Spleen (tissue), 11 donors: ENCODE measurements at regions not wholly inside any gene's neighbourhood (a gene's known extent, or its start where the extent isn't known, plus 50 kb on each side); places are given as distances from the start of the nearest gene placed in this dataset.

Source experiments
- DNase-seq: peaks from one replicate; pipeline ENCODE4 v3.0.0-alpha.2; 2020
- H3K27ac ChIP-seq, 8 donors: fragments of 200-600 bp; sonication (generic) in 7 of 8; 1 replicate in 4 of 8; 2 replicates in 4 of 8; pipeline versions ENCODE4 v1.5.0 to v1.8.0; 2016 to 2021; ENCODE audit warnings: inconsistent platforms in 4 of 8, mild to moderate bottlenecking in 4 of 8, moderate library complexity in 1 of 8
- H3K27me3 ChIP-seq, 7 donors: fragments of 200-600 bp; sonication (generic) in 6 of 7; replicated peaks in 1 of 7; 1 replicate in 4 of 7; 2 replicates in 3 of 7; pipeline versions ENCODE4 v1.5.0 to v1.8.0; 2016 to 2021; ENCODE audit warnings: inconsistent platforms in 3 of 7, mild to moderate bottlenecking in 1 of 7
- H3K36me3 ChIP-seq, 6 donors: fragments of 200-600 bp; sonication (generic) in 5 of 6; 1 replicate in 4 of 6; 2 replicates in 2 of 6; pipeline versions ENCODE4 v1.5.0 to v1.8.0; 2016 to 2021; ENCODE audit warnings: inconsistent platforms in 2 of 6
- H3K4me1 ChIP-seq, 6 donors: fragments of 200-600 bp; sonication (generic) in 5 of 6; 1 replicate in 3 of 6; 2 replicates in 3 of 6; pipeline versions ENCODE4 v1.5.0 to v1.8.0; 2016 to 2021; ENCODE audit warnings: inconsistent platforms in 3 of 6
- H3K4me3 ChIP-seq, 8 donors: fragments of 200-600 bp; sonication (generic) in 7 of 8; 1 replicate in 4 of 8; 2 replicates in 4 of 8; pipeline versions ENCODE4 v1.5.0 to v1.8.0; 2016 to 2021; ENCODE audit warnings: inconsistent platforms in 4 of 8, mild to moderate bottlenecking in 4 of 8, moderate library complexity in 2 of 8
- H3K9me3 ChIP-seq, 8 donors: fragments of 200-600 bp; sonication (generic) in 7 of 8; 1 replicate in 4 of 8; 2 replicates in 4 of 8; pipeline versions ENCODE4 v1.5.0 to v1.8.0; 2016 to 2021; ENCODE audit warnings: inconsistent platforms in 4 of 8
- CTCF ChIP-seq, 11 experiments: fragments of 200-600 bp in 7 of 11; fragments of 450-650 bp in 4 of 11; sonication (generic) in 4 of 11; IDR thresholded peaks in 8 of 11; conservative IDR thresholded peaks in 3 of 11; 1 replicate in 7 of 11; 2 replicates in 4 of 11; pipeline versions ENCODE4 v1.4.0 to v1.8.0; 2016 to 2021; ENCODE audit warnings: antibody characterized with exemption in 11 of 11, inconsistent platforms in 4 of 11, mild to moderate bottlenecking in 1 of 11
- POLR2A ChIP-seq, 3 donors: fragments of 450-650 bp; IDR thresholded peaks; one replicate each; pipeline ENCODE4 v1.5.1; 2017; ENCODE audit warnings: antibody characterized with exemption in 3 of 3, mild to moderate bottlenecking in 1 of 3
- POLR2AphosphoS5 ChIP-seq, 3 donors: sonication (generic); formaldehyde crosslinking; IDR thresholded peaks; one replicate each; pipeline ENCODE4 v1.5.1; 2017; ENCODE audit warnings: antibody characterized with exemption in 3 of 3
- WGBS, 5 donors: extraction: QIAGEN DNeasy Blood & Tissue Kit in 3 of 5; methylation state at CpG; one replicate each; pipeline versions ENCODE4 v1.1.5 to v1.1.7; 2013 to 2018; 5-methylcytosine and 5-hydroxymethylcytosine counted together
- intact Hi-C: fragments of 100-400 bp; cut with DNase I; formaldehyde crosslinking; loops from one replicate; pipeline ENCODE4 v1.15.0; 2023; ENCODE audit warnings: low total_unique reads
- donor health status: healthy with polysubstance abuse.
- donor health status: DM: no; HTN: no; CAD: no; lungs with moderate emphysema.
- donor health status: DM: no; HTN: no; CAD: no.
- donor health status: Bipolar disorder and iron deficiency.
- donor health status: healthy.
- donor health status: DM: no; HTN: no; CAD: no.
- donor health status: DM: yes; HTN: yes; CAD: no.

- Histone ChIP-seq H3K9me3 (no peaks in the 10 kb centered on the region), H3K36me3 (no peaks in the 10 kb centered on the region), H3K27ac (no peak overlapping the region), H3K4me1 (no peaks in the 10 kb centered on the region), H3K27me3 (peaks cover 0 to 6% (median 0%) of the 10 kb centered on the region in 7 donors), H3K4me3 (no peak overlapping the region)
- TF ChIP-seq POLR2AphosphoS5 (IDR thresholded peaks at IDR 0.05) (no peak), POLR2A (IDR thresholded peaks at IDR 0.05) (no peak)
- 56 to 75% (median 68%) methylated on average over 15 of the region's 15 CpGs for WGBS, 5 donors
- DNase-seq = no peak
- intact Hi-C loops = no loop called here
Observed at GRCh38 chr13:78816592-78816991, 157.6 kb upstream of the OBI1 start.

- Histone ChIP-seq H3K4me3 (no peak overlapping the region), H3K27ac (no peak overlapping the region), H3K9me3 (no peaks in the 10 kb centered on the region), H3K4me1 (no peaks in the 10 kb centered on the region), H3K27me3 (peaks cover 0 to 6% (median 0%) of the 10 kb centered on the region in 7 donors), H3K36me3 (no peaks in the 10 kb centered on the region)
- 41 to 73% (median 46%) methylated on average over 1 of the region's 1 CpG for WGBS, 5 donors
- DNase-seq = no peak
- intact Hi-C loops = no loop called here
- TF ChIP-seq CTCF (IDR thresholded peaks at IDR 0.05 in 8 of 11, conservative IDR thresholded peaks at IDR 0.05 in 3 of 11) = no peak
- TF ChIP-seq POLR2AphosphoS5 (IDR thresholded peaks at IDR 0.05) = no peak
- TF ChIP-seq POLR2A (IDR thresholded peaks at IDR 0.05) = no peak
Observed at GRCh38 chr13:78816154-78816553, 157.2 kb upstream of the OBI1 start.

GRCh38 chr13:78806457-78806856 lies 147.5 kb upstream of the OBI1 start:
- 58 to 72% (median 71%) methylated on average over 4 of the region's 4 CpGs for whole genome bisulfite sequencing, 5 donors
- H3K27me3 ChIP-seq = peaks cover 0 to 6% (median 0%) of the 10 kb centered on the region in 7 donors
- H3K4me3 ChIP-seq = no peak overlapping the region
- DNase-seq = no peak
- no peak overlapping the region for H3K27ac ChIP-seq
- intact Hi-C loops = no loop called here
- H3K9me3 ChIP-seq = no peaks in the 10 kb centered on the region
- no peaks in the 10 kb centered on the region for H3K4me1 ChIP-seq
- no peaks in the 10 kb centered on the region for H3K36me3 ChIP-seq
- TF ChIP-seq CTCF (IDR thresholded peaks at IDR 0.05 in 8 of 11, conservative IDR thresholded peaks at IDR 0.05 in 3 of 11) (peak in 5 of 11 experiments; percentile 19 to 43 (median 29)), POLR2A (IDR thresholded peaks at IDR 0.05) (no peak)

GRCh38 chr13:78802912-78803311 lies 144.0 kb upstream of the OBI1 start:
- Histone ChIP-seq H3K27ac (no peak overlapping the region), H3K4me3 (no peak overlapping the region), H3K4me1 (no peaks in the 10 kb centered on the region), H3K36me3 (no peaks in the 10 kb centered on the region), H3K9me3 (no peaks in the 10 kb centered on the region), H3K27me3 (peaks cover 0 to 6% (median 0%) of the 10 kb centered on the region in 7 donors)
- DNase-seq = no peak
- TF ChIP-seq POLR2A (IDR thresholded peaks at IDR 0.05) (no peak), POLR2AphosphoS5 (IDR thresholded peaks at IDR 0.05) (no peak), CTCF (IDR thresholded peaks at IDR 0.05 in 8 of 11, conservative IDR thresholded peaks at IDR 0.05 in 3 of 11) (no peak)
- intact Hi-C loops = no loop called here

GRCh38 chr13:78787190-78787589 lies 128.2 kb upstream of the OBI1 start:
- H3K9me3 ChIP-seq = no peaks in the 10 kb centered on the region
- intact Hi-C loops = no loop called here
- H3K27me3 ChIP-seq = peaks cover 0 to 29% (median 0%) of the 10 kb centered on the region in 7 donors
- H3K4me1 ChIP-seq = no peaks in the 10 kb centered on the region
- WGBS, 5 donors = 5 to 11% (median 8%) methylated on average over 8 of the region's 8 CpGs
- H3K27ac ChIP-seq = no peak overlapping the region
- H3K4me3 ChIP-seq = no peak overlapping the region
- no peaks in the 10 kb centered on the region for H3K36me3 ChIP-seq
- DNase-seq = no peak
- no peak for TF ChIP-seq POLR2AphosphoS5 (IDR thresholded peaks at IDR 0.05)
- TF ChIP-seq CTCF (IDR thresholded peaks at IDR 0.05 in 8 of 11, conservative IDR thresholded peaks at IDR 0.05 in 3 of 11) = no peak
